GM12872 (cell line): ENCODE measurements at regions not wholly inside any gene's neighbourhood (a gene's known extent, or its start where the extent isn't known, plus 50 kb on each side); places are given as distances from the start of the nearest gene placed in this dataset.

Source experiments
- TF ChIP-seq, protein P1 (sequence below): IDR thresholded peaks from 3 replicates; pipeline ENCODE4 v1.5.1; 2011; ENCODE audit warnings: low read depth, mild to moderate bottlenecking, low read length, moderate library complexity; ENCODE audit not compliant: insufficient read depth

GRCh38 chr18:30929718-30930117 is 112.8 kb downstream of the DSC3 start:
- TF ChIP-seq, protein P1, sequence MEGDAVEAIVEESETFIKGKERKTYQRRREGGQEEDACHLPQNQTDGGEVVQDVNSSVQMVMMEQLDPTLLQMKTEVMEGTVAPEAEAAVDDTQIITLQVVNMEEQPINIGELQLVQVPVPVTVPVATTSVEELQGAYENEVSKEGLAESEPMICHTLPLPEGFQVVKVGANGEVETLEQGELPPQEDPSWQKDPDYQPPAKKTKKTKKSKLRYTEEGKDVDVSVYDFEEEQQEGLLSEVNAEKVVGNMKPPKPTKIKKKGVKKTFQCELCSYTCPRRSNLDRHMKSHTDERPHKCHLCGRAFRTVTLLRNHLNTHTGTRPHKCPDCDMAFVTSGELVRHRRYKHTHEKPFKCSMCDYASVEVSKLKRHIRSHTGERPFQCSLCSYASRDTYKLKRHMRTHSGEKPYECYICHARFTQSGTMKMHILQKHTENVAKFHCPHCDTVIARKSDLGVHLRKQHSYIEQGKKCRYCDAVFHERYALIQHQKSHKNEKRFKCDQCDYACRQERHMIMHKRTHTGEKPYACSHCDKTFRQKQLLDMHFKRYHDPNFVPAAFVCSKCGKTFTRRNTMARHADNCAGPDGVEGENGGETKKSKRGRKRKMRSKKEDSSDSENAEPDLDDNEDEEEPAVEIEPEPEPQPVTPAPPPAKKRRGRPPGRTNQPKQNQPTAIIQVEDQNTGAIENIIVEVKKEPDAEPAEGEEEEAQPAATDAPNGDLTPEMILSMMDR, result no peak

DNA sequence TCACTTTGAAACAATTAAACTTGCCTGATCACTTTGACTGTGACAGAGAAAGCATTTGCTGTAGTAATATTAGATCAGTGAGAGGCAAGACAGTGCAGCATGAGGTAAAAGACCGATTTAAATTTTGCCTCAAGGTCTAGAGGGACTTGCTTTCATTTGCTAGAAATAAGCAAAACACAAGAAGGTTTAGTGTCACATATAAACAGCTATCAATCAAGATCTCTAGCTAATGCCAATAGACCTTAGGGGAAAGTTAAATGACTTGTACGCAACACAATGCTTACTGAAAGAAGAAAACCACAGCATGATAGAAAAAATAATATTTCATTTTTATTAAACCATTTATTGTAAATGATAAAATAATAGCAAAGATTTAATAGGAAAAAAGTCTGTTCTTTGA is 113.5 kb downstream of the DSC3 start:
- TF ChIP-seq, protein P1, result no peak

GRCh38 chr18:30927517-30928075 is 114.9 kb downstream of the DSC3 start:
- TF ChIP-seq, protein P1, result no peak

DNA sequence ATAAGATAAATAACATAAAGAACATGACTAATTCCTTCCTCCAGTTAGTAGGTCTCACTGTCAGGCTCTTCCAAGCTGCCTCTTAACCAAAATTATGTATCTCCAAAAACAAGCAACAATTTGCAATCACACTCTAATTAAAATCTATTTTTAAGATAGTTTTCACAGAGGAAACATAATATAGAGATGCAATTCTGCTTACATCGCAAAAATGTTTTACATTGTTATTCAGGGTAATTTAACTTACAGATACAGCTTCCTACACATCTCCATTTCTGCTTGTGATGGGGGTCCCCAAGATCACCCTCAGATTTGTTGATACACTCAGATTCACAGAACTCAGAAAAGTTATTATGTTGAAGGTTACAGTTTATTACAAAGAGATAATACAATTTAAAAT is 115.5 kb downstream of the DSC3 start:
- TF ChIP-seq, protein P1, result no peak

DNA sequence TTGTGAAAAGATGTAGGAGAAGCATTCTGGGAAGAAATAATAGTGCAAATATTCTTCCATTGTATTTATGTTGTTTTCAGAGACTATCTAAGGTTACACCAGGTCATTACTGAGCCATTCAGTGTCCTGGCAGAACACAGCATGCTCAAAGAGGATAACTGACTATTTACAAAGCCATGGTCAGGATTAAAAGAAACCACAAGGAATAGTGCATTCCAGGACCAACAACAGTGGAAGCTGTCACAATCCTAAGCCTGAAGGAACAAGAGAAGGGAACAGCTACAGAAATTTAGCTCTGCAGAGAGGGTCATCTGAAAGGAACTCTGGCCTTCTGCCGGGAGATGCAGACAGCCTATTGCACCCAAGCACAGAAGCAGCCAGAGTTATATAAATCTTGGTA is 116.7 kb downstream of the DSC3 start:
- TF ChIP-seq, protein P1, result no peak

- TF ChIP-seq, protein P1, result no peak
These were observed 121.8 kb downstream of the DSC3 start for GRCh38 chr18:30920757-30921156.

GRCh38 chr18:30920351-30920750 is 122.2 kb downstream of the DSC3 start:
- TF ChIP-seq, protein P1, result no peak

DNA sequence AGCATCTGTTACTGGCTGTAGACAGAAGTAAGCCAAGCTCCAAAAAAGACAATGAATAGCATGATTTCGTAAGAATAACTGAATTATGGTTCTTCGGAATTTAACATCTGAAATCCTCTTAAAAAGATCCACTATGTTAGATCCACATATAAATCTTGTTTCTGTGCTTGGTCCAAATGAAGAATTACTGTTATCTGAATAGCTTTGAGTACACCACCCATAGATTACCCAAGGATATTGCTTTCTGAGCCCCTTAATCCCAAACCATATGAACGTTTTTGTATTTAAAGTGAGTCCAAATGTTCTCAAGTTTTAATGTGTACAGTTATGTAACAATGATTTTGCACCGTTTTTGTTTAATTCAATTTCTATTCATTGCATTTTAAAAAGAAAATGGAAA is 124.9 kb downstream of the DSC3 start:
- TF ChIP-seq, protein P1, result no peak
